B cell (primary cell): ENCODE measurements at regions not wholly inside any gene's neighbourhood (a gene's known extent, or its start where the extent isn't known, plus 50 kb on each side); places are given as distances from the start of the nearest gene placed in this dataset.
"Not testable (repeated sequence)": the region's sequence is repeated elsewhere in the genome, so short reads cannot be mapped to it uniquely, and the experiment has no call there.

ENCODE experiments used
- ATAC-seq: fragments of 200-7000 bp; cut with Tn5 transposase; one replicate; pipeline ENCODE4 v1.10.0; 2021; ENCODE audit warnings: low read depth, mild to moderate bottlenecking, moderate number of reproducible peaks, moderate library complexity
- CTCF ChIA-PET: fragments of 350-600 bp; sonication (Branson Sonifier 250); formaldehyde crosslinking; loops from one replicate; lab custom pipeline; 2021; ENCODE audit warnings: antibody characterized with exemption, inconsistent platforms; lab: Charles Lee
- POLR2A ChIA-PET: fragments of 350-600 bp; sonication (Branson Sonifier 250); formaldehyde crosslinking; loops from one replicate; lab custom pipeline; 2021; ENCODE audit warnings: antibody characterized with exemption; lab: Charles Lee
- DNase-seq: peaks from one replicate; pipeline ENCODE4 v3.0.0; 2013
- H2AFZ ChIP-seq: 2 replicates; pipeline ENCODE4 v1.6.1; 2012; ENCODE audit warnings: mild to moderate bottlenecking, low read depth, low read length; ENCODE audit not compliant: insufficient read depth, poor library complexity, severe bottlenecking
- H3K27ac ChIP-seq, 2 donors: 1 replicate in 1 of 2; 2 replicates in 1 of 2; pipeline ENCODE4 v1.5.1; 2012 to 2013; ENCODE audit warnings: low read length in 2 of 2, mild to moderate bottlenecking in 2 of 2, moderate library complexity in 1 of 2
- H3K27me3 ChIP-seq, 4 experiments: fragments of 200-600 bp in 1 of 4; sonication (generic) in 1 of 4; replicated peaks in 1 of 4; 1 replicate in 2 of 4; 2 replicates in 2 of 4; pipeline versions ENCODE4 v1.6.1 to v1.7.0; 2013 to 2016; ENCODE audit warnings: low read length in 3 of 4, mild to moderate bottlenecking in 2 of 4, mixed read lengths in 1 of 4, moderate library complexity in 1 of 4; ENCODE audit not compliant: insufficient read depth in 4 of 4, control insufficient read depth in 3 of 4; ENCODE audit errors: control extremely low read depth in 1 of 4
- H3K36me3 ChIP-seq, 2 experiments: replicated peaks in 1 of 2; 1 replicate in 1 of 2; 2 replicates in 1 of 2; pipeline versions ENCODE4 v1.6.1 to v1.7.1; 2013; ENCODE audit warnings: low read length in 1 of 2; ENCODE audit not compliant: insufficient read depth in 2 of 2, control insufficient read depth in 1 of 2; ENCODE audit errors: control extremely low read depth in 1 of 2, extremely low read depth in 1 of 2
- H3K4me1 ChIP-seq, 2 donors: fragments of 200-600 bp in 1 of 2; sonication (generic) in 1 of 2; 1 replicate in 1 of 2; 2 replicates in 1 of 2; pipeline versions ENCODE4 v1.5.1 to v1.6.1; 2013 to 2017; ENCODE audit warnings: low read length in 2 of 2; ENCODE audit not compliant: control insufficient read depth in 2 of 2, insufficient read depth in 2 of 2
- H3K4me2 ChIP-seq: replicated peaks from 2 replicates; pipeline ENCODE3; 2012; ENCODE audit warnings: mild to moderate bottlenecking, low read depth, low read length; ENCODE audit not compliant: poor library complexity, severe bottlenecking
- H3K4me3 ChIP-seq, 5 experiments: fragments of 200-600 bp in 1 of 5; sonication (generic) in 1 of 5; 1 replicate in 3 of 5; 2 replicates in 2 of 5; pipeline versions ENCODE4 v1.5.1 to v1.7.0; 2011 to 2016; ENCODE audit warnings: low read length in 4 of 5, mild to moderate bottlenecking in 4 of 5, low read depth in 2 of 5, control low read depth in 1 of 5, moderate library complexity in 1 of 5; ENCODE audit not compliant: insufficient read depth in 1 of 5; ENCODE audit errors: control extremely low read depth in 1 of 5, extremely low read depth in 1 of 5
- H3K79me2 ChIP-seq: fragments of 200-600 bp; sonication (generic); one replicate; pipeline ENCODE4 v1.6.0; 2016; ENCODE audit warnings: low read length; ENCODE audit not compliant: control insufficient read depth, insufficient read depth
- H3K9ac ChIP-seq: fragments of 200-600 bp; sonication (generic); 2 replicates; pipeline ENCODE4 v1.6.1; 2017; ENCODE audit warnings: mild to moderate bottlenecking, low read length, moderate library complexity
- H3K9me3 ChIP-seq, 3 donors: one replicate each; pipeline versions ENCODE4 v1.6.1 to v1.7.1; 2013; ENCODE audit warnings: low read length in 2 of 3; ENCODE audit not compliant: control insufficient read depth in 2 of 3, insufficient read depth in 1 of 3; ENCODE audit errors: control extremely low read depth in 1 of 3
- H4K20me1 ChIP-seq: 2 replicates; pipeline ENCODE4 v1.6.0; 2012; ENCODE audit warnings: mild to moderate bottlenecking, low read length; ENCODE audit not compliant: insufficient read depth, control insufficient read depth, poor library complexity, severe bottlenecking
- H3K27ac Mint-ChIP-seq: one replicate; pipeline ENCODE4 v1.8.0; 2021; ENCODE audit warnings: mixed read lengths
- H3K27me3 Mint-ChIP-seq: one replicate; pipeline ENCODE4 v1.8.0; 2021; ENCODE audit warnings: mixed read lengths
- H3K4me1 Mint-ChIP-seq: one replicate; pipeline ENCODE4 v1.8.0; 2021; ENCODE audit warnings: mixed read lengths
- H3K4me3 Mint-ChIP-seq: one replicate; pipeline ENCODE4 v1.8.0; 2021; ENCODE audit warnings: mixed read lengths
- H3K9me3 Mint-ChIP-seq: one replicate; pipeline ENCODE4 v1.8.0; 2022; ENCODE audit warnings: mixed read lengths; ENCODE audit not compliant: insufficient read depth
- CTCF ChIP-seq: fragments of 200-600 bp; IDR thresholded peaks from one replicate; pipeline ENCODE4 v1.8.0; 2022; ENCODE audit warnings: antibody characterized with exemption, mild to moderate bottlenecking
- EZH2 ChIP-seq: IDR thresholded peaks from 2 replicates; pipeline ENCODE4 v1.6.1; 2012; ENCODE audit warnings: borderline replicate concordance, low read depth, mild to moderate bottlenecking, moderate library complexity, low read length; ENCODE audit not compliant: insufficient read depth, poor library complexity, severe bottlenecking
- WGBS: methylation state at CpG from one replicate; pipeline ENCODE4 v1.1.5; 2013; ENCODE audit warnings: missing lambda C conversion rate; ENCODE audit not compliant: insufficient coverage; 5-methylcytosine and 5-hydroxymethylcytosine counted together
- intact Hi-C: fragments of 100-400 bp; cut with micrococcal nuclease; formaldehyde crosslinking; loops from one replicate; pipeline ENCODE4 v1.10.0; 2022

- ChIA-PET CTCF (no interaction called here), POLR2A (no interaction called here)
- no peak for TF ChIP-seq CTCF
- TF ChIP-seq EZH2: no peak
- Histone ChIP-seq H2AFZ (no peak overlapping the region), H3K27me3 (no peaks in the 10 kb centered on the region), H4K20me1 (no peaks in the 10 kb centered on the region), H3K79me2 (no peaks in the 10 kb centered on the region), H3K4me1 (no peaks in the 10 kb centered on the region), H3K36me3 (no peaks in the 10 kb centered on the region), H3K9ac (no peak overlapping the region), H3K4me2 (no peak overlapping the region), H3K9me3 (no peaks in the 10 kb centered on the region), H3K4me3 (no peak overlapping the region), H3K27ac (no peak overlapping the region)
- H3K27me3 Mint-ChIP-seq: no peaks in the 10 kb centered on the region
- no peak overlapping the region for H3K27ac Mint-ChIP-seq
- intact Hi-C loops: no loop called here
- no peaks in the 10 kb centered on the region for H3K4me1 Mint-ChIP-seq
- DNase-seq (no peak), ATAC-seq (no peak)
- no peak overlapping the region for H3K4me3 Mint-ChIP-seq
- H3K9me3 Mint-ChIP-seq: no peaks in the 10 kb centered on the region
These were observed 82.4 kb downstream of the SOX3 start for GRCh38 chrX:140422501-140422900.

- H3K27me3 Mint-ChIP-seq, H3K27ac ChIP-seq, H3K4me1 ChIP-seq, intact Hi-C loops, H3K4me3 ChIP-seq, POLR2A ChIA-PET, H3K36me3 ChIP-seq, CTCF ChIA-PET, H3K9me3 ChIP-seq, H2AFZ ChIP-seq, H3K9me3 Mint-ChIP-seq, H4K20me1 ChIP-seq, H3K27me3 ChIP-seq, H3K9ac ChIP-seq, H3K4me3 Mint-ChIP-seq, ATAC-seq, H3K79me2 ChIP-seq, DNase-seq, H3K27ac Mint-ChIP-seq, H3K4me2 ChIP-seq, H3K4me1 Mint-ChIP-seq: not testable (repeated sequence)
- no CpG with 5 or more reads among the region's 1 CpG for WGBS
These were observed 102.7 kb downstream of the SOX3 start for GRCh38 chrX:140402131-140402530.

GRCh38 chrX:140396326-140396725 lies 108.5 kb downstream of the SOX3 start:
- H3K4me2 ChIP-seq, H3K4me1 Mint-ChIP-seq, H3K4me3 Mint-ChIP-seq: not testable (repeated sequence)

More at GRCh38 chrX:140396326-140396725, 108.5 kb downstream of the SOX3 start:
- DNase-seq, ATAC-seq, H3K27ac ChIP-seq, H3K27ac Mint-ChIP-seq, H2AFZ ChIP-seq, CTCF ChIA-PET, H4K20me1 ChIP-seq, H3K27me3 ChIP-seq, intact Hi-C loops, H3K9me3 ChIP-seq, H3K79me2 ChIP-seq, H3K27me3 Mint-ChIP-seq, H3K36me3 ChIP-seq, H3K9me3 Mint-ChIP-seq, H3K9ac ChIP-seq, H3K4me1 ChIP-seq, POLR2A ChIA-PET, H3K4me3 ChIP-seq: not testable (repeated sequence)
